ENCODE measurements at regions not wholly inside any gene's neighbourhood (a gene's known extent, or its start where the extent isn't known, plus 50 kb on each side); places are given as distances from the start of the nearest gene placed in this dataset.

GRCh38 chr15:85847031-85847430, 52.3 kb upstream of the KLHL25 start:
- no peak for DNase-seq (ENCODE audit: low spot score)

GRCh38 chr15:85849946-85850345, 55.2 kb upstream of the KLHL25 start:
- DNase-seq (ENCODE audit: low spot score): peak; percentile 85

- peak; percentile 28 for DNase-seq (ENCODE audit: low spot score)
Measured at GRCh38 chr15:85852969-85853368, 58.2 kb upstream of the KLHL25 start.

- peak; percentile 35 for DNase-seq (ENCODE audit: low spot score)
Measured at GRCh38 chr15:85854345-85855097, 59.8 kb upstream of the KLHL25 start.

GRCh38 chr15:85858586-85859375, 64.1 kb upstream of the KLHL25 start:
- peak; percentile 89 for DNase-seq (ENCODE audit: low spot score)

- DNase-seq (ENCODE audit: low spot score): peak; percentile 37
Measured at GRCh38 chr15:85859671-85860070, 64.9 kb upstream of the KLHL25 start.

GRCh38 chr15:85860394-85861161, 65.9 kb upstream of the KLHL25 start:
- peak; percentile 74 for DNase-seq (ENCODE audit: low spot score)

- no peak for DNase-seq (ENCODE audit: low spot score)
Measured at GRCh38 chr15:85865070-85865684, 70.5 kb upstream of the KLHL25 start.

- DNase-seq (ENCODE audit: low spot score): no peak
Measured at GRCh38 chr15:85867250-85867649, 72.5 kb upstream of the KLHL25 start.

GRCh38 chr15:85869124-85869523, 74.4 kb upstream of the KLHL25 start:
- no peak for DNase-seq (ENCODE audit: low spot score)

GRCh38 chr15:85870216-85871014, 75.7 kb upstream of the KLHL25 start:
- no peak for DNase-seq (ENCODE audit: low spot score)

- no peak for DNase-seq (ENCODE audit: low spot score)
Measured at GRCh38 chr15:85871545-85871944, 76.8 kb upstream of the KLHL25 start.

- no peak for DNase-seq (ENCODE audit: low spot score)
Measured at GRCh38 chr15:85872125-85872524, 77.4 kb upstream of the KLHL25 start.

- peak; percentile 68 for DNase-seq (ENCODE audit: low spot score)
Measured at GRCh38 chr15:85874236-85874635, 79.5 kb upstream of the KLHL25 start.

- DNase-seq (ENCODE audit: low spot score): no peak
Measured at GRCh38 chr15:85875756-85876155, 81.0 kb upstream of the KLHL25 start.

- no peak for DNase-seq (ENCODE audit: low spot score)
Measured at GRCh38 chr15:85878828-85879225, 84.1 kb upstream of the KLHL25 start.

GRCh38 chr15:85879334-85880163, 84.8 kb upstream of the KLHL25 start:
- no peak for DNase-seq (ENCODE audit: low spot score)

- DNase-seq (ENCODE audit: low spot score): no peak
Measured at GRCh38 chr15:85880501-85881190, 85.9 kb upstream of the KLHL25 start.

- DNase-seq (ENCODE audit: low spot score): no peak
Measured at GRCh38 chr15:85886309-85886811, 91.6 kb upstream of the KLHL25 start.
